ENCODE measurements at regions not wholly inside any gene's neighbourhood (a gene's known extent, or its start where the extent isn't known, plus 50 kb on each side); places are given as distances from the start of the nearest gene placed in this dataset.

GRCh38 chr7:155877167-155877566 lies 64.9 kb upstream of the SHH start:
- TF ChIP-seq CTCF (conservative IDR thresholded peaks at IDR 0.05; ENCODE audit: low read depth, low read length) (no peak), EZH2 (IDR thresholded peaks at IDR 0.05; ENCODE audit: borderline replicate concordance, low read depth, low read length, poor library complexity, severe bottlenecking) (no peak)
